Fibroblast of the aortic adventitia (primary cell): ENCODE measurements at regions not wholly inside any gene's neighbourhood (a gene's known extent, or its start where the extent isn't known, plus 50 kb on each side); places are given as distances from the start of the nearest gene placed in this dataset.
A peak's percentile ranks its signal among the peaks of the same experiment; 100 is the strongest.

Experiments
- DNase-seq: peaks from one replicate; pipeline ENCODE4 v3.0.0-alpha.2; 2010; ENCODE audit warnings: low read depth
- H3K4me3 ChIP-seq: 2 replicates; pipeline ENCODE4 v1.5.1; 2011; ENCODE audit warnings: low read depth, mild to moderate bottlenecking, control low read depth, low read length, moderate library complexity
- CTCF ChIP-seq: IDR thresholded peaks from 2 replicates; pipeline ENCODE4 v1.5.1; 2011; ENCODE audit warnings: mild to moderate bottlenecking, low read length, control low read depth, inconsistent platforms; ENCODE audit not compliant: insufficient read depth

GRCh38 chr13:31869582-31869981 is 130.3 kb downstream of the RXFP2 start:
- no peak for DNase-seq
- no peak for TF ChIP-seq CTCF
- no peak overlapping the region for H3K4me3 ChIP-seq

GRCh38 chr13:31870511-31870910 is 131.2 kb downstream of the RXFP2 start:
- TF ChIP-seq CTCF = no peak
- H3K4me3 ChIP-seq = no peak overlapping the region
- no peak for DNase-seq

- no peak for DNase-seq
- no peak for TF ChIP-seq CTCF
- H3K4me3 ChIP-seq = no peak overlapping the region
Observed at GRCh38 chr13:31873145-31873544, 133.8 kb downstream of the RXFP2 start.

GRCh38 chr13:31875134-31875533 is 135.8 kb downstream of the RXFP2 start:
- no peak for TF ChIP-seq CTCF
- no peak overlapping the region for H3K4me3 ChIP-seq
- DNase-seq = peak; percentile 64

- no peak for DNase-seq
- no peak for TF ChIP-seq CTCF
- H3K4me3 ChIP-seq = no peak overlapping the region
Observed at GRCh38 chr13:31878052-31878451, 138.7 kb downstream of the RXFP2 start.

GRCh38 chr13:31878495-31878894 is 139.2 kb downstream of the RXFP2 start:
- TF ChIP-seq CTCF = no peak
- DNase-seq = no peak
- H3K4me3 ChIP-seq = no peak overlapping the region

GRCh38 chr13:31878955-31879354 is 139.6 kb downstream of the RXFP2 start:
- H3K4me3 ChIP-seq = no peak overlapping the region
- DNase-seq = no peak
- TF ChIP-seq CTCF = no peak
